Osteoblast (primary cell): ENCODE measurements at regions not wholly inside any gene's neighbourhood (a gene's known extent, or its start where the extent isn't known, plus 50 kb on each side); places are given as distances from the start of the nearest gene placed in this dataset.

Experiments used
- DNase-seq: peaks from one replicate; pipeline ENCODE4 v3.0.0; 2011; ENCODE audit warnings: low spot score, mixed read lengths; ENCODE audit not compliant: insufficient read length; ENCODE audit errors: missing footprints
- H2AFZ ChIP-seq: 2 replicates; pipeline ENCODE4 v1.6.0; 2011; ENCODE audit warnings: mild to moderate bottlenecking, low read length
- H3K27ac ChIP-seq: 2 replicates; pipeline ENCODE4 v1.5.1; 2011; ENCODE audit warnings: mild to moderate bottlenecking, low read depth, low read length, moderate library complexity
- H3K27me3 ChIP-seq: 2 replicates; pipeline ENCODE4 v1.6.0; 2012; ENCODE audit warnings: mild to moderate bottlenecking, control low read depth, inconsistent platforms, low read length, moderate library complexity; ENCODE audit not compliant: insufficient read depth
- H3K36me3 ChIP-seq: 2 replicates; pipeline ENCODE4 v1.5.1; 2011; ENCODE audit warnings: mild to moderate bottlenecking, low read length, control low read depth, moderate library complexity; ENCODE audit not compliant: insufficient read depth
- H3K4me1 ChIP-seq: 2 replicates; pipeline ENCODE4 v1.5.1; 2011; ENCODE audit warnings: mild to moderate bottlenecking, low read length, control low read depth, moderate library complexity; ENCODE audit not compliant: insufficient read depth
- H3K4me2 ChIP-seq: 2 replicates; pipeline ENCODE4 v1.6.0; 2011; ENCODE audit warnings: mild to moderate bottlenecking, low read length; ENCODE audit not compliant: insufficient read depth
- H3K4me3 ChIP-seq: fragments of 200-600 bp; sonication (generic); 3 replicates; pipeline ENCODE4 v1.5.1; 2012; ENCODE audit warnings: mild to moderate bottlenecking, low read length, inconsistent platforms; ENCODE audit not compliant: insufficient read depth
- H3K79me2 ChIP-seq: 2 replicates; pipeline ENCODE4 v1.6.0; 2012; ENCODE audit warnings: mild to moderate bottlenecking, low read length, control low read depth, inconsistent platforms; ENCODE audit not compliant: insufficient read depth
- H3K9me3 ChIP-seq: 2 replicates; pipeline ENCODE4 v1.5.1; 2011; ENCODE audit warnings: low read depth, low read length, control low read depth
- H4K20me1 ChIP-seq: 2 replicates; pipeline ENCODE4 v1.6.0; 2012; ENCODE audit warnings: mild to moderate bottlenecking, low read length, control low read depth; ENCODE audit not compliant: insufficient read depth
- TF ChIP-seq, protein P1 (sequence below): IDR thresholded peaks from 2 replicates; pipeline ENCODE4 v1.5.1; 2011; ENCODE audit warnings: mild to moderate bottlenecking, low read depth, low read length, moderate library complexity; ENCODE audit errors: extremely low read depth

DNA sequence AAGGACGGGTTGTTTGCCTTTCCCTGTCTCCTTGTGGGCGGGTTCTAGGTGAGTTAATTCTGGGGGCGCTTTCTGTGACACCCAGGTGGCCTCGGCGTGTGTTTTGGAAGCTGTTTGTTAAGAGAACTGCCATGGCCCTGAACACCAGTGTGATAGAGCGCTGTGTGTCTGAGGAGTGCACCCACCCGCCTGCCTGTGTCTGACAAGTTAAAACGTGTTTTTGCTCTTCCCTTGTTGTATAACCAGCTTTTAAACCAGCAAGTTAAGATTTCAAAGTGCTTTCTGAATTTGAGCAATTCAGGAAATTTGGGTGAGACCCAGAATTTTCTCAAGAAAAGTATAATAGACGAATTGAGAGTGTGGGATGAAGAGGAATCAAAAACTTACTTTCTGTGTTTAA lies 55.2 kb upstream of the HGFAC start:
- TF ChIP-seq, protein P1, sequence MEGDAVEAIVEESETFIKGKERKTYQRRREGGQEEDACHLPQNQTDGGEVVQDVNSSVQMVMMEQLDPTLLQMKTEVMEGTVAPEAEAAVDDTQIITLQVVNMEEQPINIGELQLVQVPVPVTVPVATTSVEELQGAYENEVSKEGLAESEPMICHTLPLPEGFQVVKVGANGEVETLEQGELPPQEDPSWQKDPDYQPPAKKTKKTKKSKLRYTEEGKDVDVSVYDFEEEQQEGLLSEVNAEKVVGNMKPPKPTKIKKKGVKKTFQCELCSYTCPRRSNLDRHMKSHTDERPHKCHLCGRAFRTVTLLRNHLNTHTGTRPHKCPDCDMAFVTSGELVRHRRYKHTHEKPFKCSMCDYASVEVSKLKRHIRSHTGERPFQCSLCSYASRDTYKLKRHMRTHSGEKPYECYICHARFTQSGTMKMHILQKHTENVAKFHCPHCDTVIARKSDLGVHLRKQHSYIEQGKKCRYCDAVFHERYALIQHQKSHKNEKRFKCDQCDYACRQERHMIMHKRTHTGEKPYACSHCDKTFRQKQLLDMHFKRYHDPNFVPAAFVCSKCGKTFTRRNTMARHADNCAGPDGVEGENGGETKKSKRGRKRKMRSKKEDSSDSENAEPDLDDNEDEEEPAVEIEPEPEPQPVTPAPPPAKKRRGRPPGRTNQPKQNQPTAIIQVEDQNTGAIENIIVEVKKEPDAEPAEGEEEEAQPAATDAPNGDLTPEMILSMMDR: no peak
- no peak overlapping the region for H3K27ac ChIP-seq

DNA sequence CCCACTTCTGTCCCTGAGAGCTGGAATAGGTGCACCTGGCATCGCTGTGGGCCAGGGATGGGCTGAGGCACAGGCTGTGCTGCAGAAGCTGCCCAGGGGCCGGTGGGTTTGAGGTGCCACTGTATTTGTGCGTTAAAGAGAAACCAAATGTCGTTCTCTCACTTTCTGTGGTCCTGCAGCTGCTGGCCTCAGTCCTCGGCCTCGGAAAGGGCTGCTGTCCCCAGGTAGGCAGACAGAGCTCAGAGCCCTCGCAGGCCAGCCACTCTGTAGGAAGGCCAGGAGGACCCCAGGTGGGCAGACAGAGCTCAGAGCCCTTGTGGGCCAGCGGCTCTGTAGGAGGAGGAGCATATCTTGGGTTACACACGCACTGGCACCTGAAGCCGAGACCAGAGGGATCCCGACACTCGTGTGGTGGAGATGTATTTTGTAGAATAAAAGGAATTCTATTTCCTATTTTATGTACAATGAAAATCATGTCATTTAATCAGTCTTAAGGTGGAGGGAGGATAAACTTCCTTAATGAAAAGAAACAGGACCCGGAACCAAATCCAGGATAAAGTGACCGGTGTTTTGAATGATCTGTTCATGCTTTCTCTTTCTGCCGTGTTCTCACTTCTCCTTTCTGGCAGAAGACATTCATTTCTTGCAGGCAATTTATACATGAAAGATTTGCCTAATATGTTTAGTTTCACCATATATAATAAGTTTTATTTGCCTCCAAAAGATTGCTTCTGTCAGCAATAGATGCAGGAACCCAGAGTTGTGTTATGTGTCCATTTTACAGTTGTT lies 54.4 kb upstream of the HGFAC start:
- Histone ChIP-seq H2AFZ (peak overlapping the region; percentile 93), H3K4me3 (peak overlapping the region; percentile 71), H3K36me3 (no peaks in the 10 kb centered on the region), H4K20me1 (no peaks in the 10 kb centered on the region), H3K9me3 (no peaks in the 10 kb centered on the region), H3K27me3 (no peaks in the 10 kb centered on the region), H3K27ac (peak overlapping the region; percentile 98), H3K4me1 (peaks cover 25% of the 10 kb centered on the region), H3K4me2 (peak overlapping the region; percentile 93), H3K79me2 (peaks cover 3% of the 10 kb centered on the region)
- DNase-seq: peak; percentile 47
- TF ChIP-seq, protein P1: no peak

More for the DNA sequence above, 55.2 kb upstream of the HGFAC start:
- no peak overlapping the region for H3K4me2 ChIP-seq
- DNase-seq: no peak
- no peaks in the 10 kb centered on the region for H3K36me3 ChIP-seq
- peaks cover 3% of the 10 kb centered on the region for H3K79me2 ChIP-seq
- H4K20me1 ChIP-seq: no peaks in the 10 kb centered on the region
- peaks cover 24% of the 10 kb centered on the region for H3K4me1 ChIP-seq
- H3K27me3 ChIP-seq: no peaks in the 10 kb centered on the region
- no peak overlapping the region for H3K4me3 ChIP-seq
- H2AFZ ChIP-seq: no peak overlapping the region
- H3K9me3 ChIP-seq: no peaks in the 10 kb centered on the region

DNA sequence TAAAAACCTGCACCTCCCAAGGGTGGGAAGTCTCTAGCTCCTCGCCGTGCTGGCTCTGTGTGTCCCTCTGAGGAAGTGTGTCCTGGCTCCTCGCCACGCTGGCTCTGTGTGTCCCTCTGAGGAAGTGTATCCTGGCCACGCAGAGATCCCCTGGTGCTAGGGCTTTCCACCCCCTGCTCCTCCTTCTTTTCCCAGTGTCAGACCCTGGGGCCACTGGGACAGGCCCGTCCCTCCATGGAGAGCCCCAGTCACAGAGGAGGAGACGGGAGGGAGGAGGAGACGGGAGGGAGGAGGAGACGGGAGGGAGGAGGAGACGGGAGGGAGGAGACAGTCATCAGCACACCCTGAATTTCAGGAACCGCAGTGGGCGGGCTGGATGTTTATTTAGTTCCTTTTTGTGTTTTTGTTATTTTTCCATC lies 53.8 kb upstream of the HGFAC start:
- Histone ChIP-seq H3K4me1 (peaks cover 27% of the 10 kb centered on the region), H2AFZ (peak overlapping the region; percentile 93)

More for the DNA sequence above, 53.8 kb upstream of the HGFAC start:
- Histone ChIP-seq H4K20me1 (no peaks in the 10 kb centered on the region), H3K4me3 (peak overlapping the region; percentile 71), H3K36me3 (no peaks in the 10 kb centered on the region), H3K79me2 (peaks cover 3% of the 10 kb centered on the region), H3K27me3 (no peaks in the 10 kb centered on the region), H3K4me2 (peak overlapping the region; percentile 93), H3K9me3 (no peaks in the 10 kb centered on the region), H3K27ac (peak overlapping the region; percentile 98)
- DNase-seq: peak; percentile 89
- TF ChIP-seq, protein P1: no peak
